Lower leg skin (tissue), 4 donors: ENCODE measurements at regions not wholly inside any gene's neighbourhood (a gene's known extent, or its start where the extent isn't known, plus 50 kb on each side); places are given as distances from the start of the nearest gene placed in this dataset.

Experiments
- DNase-seq, 2 donors: peaks; one replicate each; pipeline ENCODE4 v3.0.0-alpha.2; 2019; ENCODE audit warnings: low spot score in 2 of 2
- H3K4me3 ChIP-seq: fragments of 200-600 bp; sonication (generic); 2 replicates; pipeline ENCODE4 v1.5.1; 2017; ENCODE audit warnings: mild to moderate bottlenecking, low read depth; ENCODE audit not compliant: poor library complexity, severe bottlenecking
- POLR2A ChIP-seq, 2 donors: fragments of 450-650 bp; IDR thresholded peaks; one replicate each; pipeline ENCODE4 v1.6.1; 2016 to 2017; ENCODE audit warnings: antibody characterized with exemption in 2 of 2, mild to moderate bottlenecking in 1 of 2, moderate library complexity in 1 of 2
- WGBS, 2 donors: methylation state at CpG; one replicate each; pipeline ENCODE4 v1.1.5; 2018; 5-methylcytosine and 5-hydroxymethylcytosine counted together
- intact Hi-C: fragments of 100-400 bp; cut with DNase I; formaldehyde crosslinking; loops from one replicate; pipeline ENCODE4 v1.15.0; 2023; ENCODE audit warnings: low total_unique reads
- TF ChIP-seq, protein P1 (sequence below), 3 donors: fragments of 450-650 bp; IDR thresholded peaks; one replicate each; pipeline ENCODE4 v1.5.1; 2016; ENCODE audit warnings: antibody characterized with exemption in 3 of 3, mild to moderate bottlenecking in 3 of 3, moderate library complexity in 2 of 3

DNA sequence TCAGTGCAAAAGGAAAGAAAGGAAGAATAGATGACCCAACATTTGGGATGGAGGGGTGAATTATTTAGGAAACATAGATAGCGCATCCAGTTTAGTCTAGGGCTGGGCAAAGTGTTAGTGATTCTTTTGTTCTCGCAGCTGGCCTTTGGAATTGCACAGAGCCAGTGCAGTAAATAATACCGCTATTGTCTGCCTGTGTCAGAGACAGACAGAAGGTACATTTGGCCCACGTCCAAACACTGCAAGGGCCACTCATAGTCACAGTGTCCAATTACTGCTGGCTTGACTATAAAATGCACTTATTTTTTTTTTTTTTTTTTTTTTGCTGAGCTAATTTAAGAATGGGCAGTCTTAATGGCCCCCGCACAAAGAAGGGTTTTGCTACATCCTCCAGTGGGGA is 638.6 kb downstream of the BCL11B start:
- intact Hi-C loops, result no loop called here
- WGBS, 2 donors, result 66 to 68% methylated on average over 5 of the region's 5 CpGs
- TF ChIP-seq, protein P1, sequence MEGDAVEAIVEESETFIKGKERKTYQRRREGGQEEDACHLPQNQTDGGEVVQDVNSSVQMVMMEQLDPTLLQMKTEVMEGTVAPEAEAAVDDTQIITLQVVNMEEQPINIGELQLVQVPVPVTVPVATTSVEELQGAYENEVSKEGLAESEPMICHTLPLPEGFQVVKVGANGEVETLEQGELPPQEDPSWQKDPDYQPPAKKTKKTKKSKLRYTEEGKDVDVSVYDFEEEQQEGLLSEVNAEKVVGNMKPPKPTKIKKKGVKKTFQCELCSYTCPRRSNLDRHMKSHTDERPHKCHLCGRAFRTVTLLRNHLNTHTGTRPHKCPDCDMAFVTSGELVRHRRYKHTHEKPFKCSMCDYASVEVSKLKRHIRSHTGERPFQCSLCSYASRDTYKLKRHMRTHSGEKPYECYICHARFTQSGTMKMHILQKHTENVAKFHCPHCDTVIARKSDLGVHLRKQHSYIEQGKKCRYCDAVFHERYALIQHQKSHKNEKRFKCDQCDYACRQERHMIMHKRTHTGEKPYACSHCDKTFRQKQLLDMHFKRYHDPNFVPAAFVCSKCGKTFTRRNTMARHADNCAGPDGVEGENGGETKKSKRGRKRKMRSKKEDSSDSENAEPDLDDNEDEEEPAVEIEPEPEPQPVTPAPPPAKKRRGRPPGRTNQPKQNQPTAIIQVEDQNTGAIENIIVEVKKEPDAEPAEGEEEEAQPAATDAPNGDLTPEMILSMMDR (IDR thresholded peaks at IDR 0.05), result no peak
- no peak for TF ChIP-seq POLR2A (IDR thresholded peaks at IDR 0.05)
- H3K4me3 ChIP-seq, result no peak overlapping the region
- DNase-seq, result no peak

DNA sequence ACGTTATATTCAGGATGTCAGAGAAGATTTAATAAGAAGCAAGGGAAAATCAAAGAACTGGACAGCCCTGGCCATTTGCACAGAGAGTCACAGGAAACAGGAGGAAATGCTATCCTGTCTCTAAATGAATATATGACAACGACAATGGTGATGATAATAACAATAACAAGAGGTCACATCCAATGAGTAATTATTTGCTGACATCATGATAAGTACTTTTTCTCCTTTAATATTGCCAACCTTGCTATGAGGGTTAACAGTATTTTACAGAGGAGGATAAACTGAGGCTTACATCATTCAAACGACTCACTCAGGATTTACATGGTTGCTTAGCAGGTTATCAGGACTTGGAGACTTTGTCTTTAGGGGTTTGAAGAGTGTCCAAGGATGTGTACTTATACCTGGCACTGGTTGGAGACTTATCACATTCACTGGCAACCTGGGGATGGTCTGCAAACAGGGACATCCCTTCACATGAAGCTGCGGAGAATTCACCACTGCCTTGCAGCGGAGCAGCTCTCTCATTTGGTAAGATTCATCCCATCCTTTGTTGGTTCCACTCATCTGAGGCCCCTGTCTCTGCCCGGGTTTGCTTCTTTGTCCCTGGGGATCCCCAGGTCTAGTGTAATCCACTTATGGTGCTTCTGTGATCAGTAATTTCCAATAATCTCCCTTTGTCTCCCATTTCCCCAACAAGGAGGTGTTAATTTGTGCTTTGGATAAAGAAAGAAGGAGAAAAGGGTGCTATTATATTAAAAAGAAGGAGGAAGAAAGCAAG is 637.8 kb downstream of the BCL11B start:
- DNase-seq, result no peak
- TF ChIP-seq POLR2A (IDR thresholded peaks at IDR 0.05), result no peak
- TF ChIP-seq, protein P1 (IDR thresholded peaks at IDR 0.05), result no peak
- intact Hi-C loops, result no loop called here
- WGBS, 2 donors, result 72 to 80% methylated on average over 6 of the region's 6 CpGs
- H3K4me3 ChIP-seq, result no peak overlapping the region

DNA sequence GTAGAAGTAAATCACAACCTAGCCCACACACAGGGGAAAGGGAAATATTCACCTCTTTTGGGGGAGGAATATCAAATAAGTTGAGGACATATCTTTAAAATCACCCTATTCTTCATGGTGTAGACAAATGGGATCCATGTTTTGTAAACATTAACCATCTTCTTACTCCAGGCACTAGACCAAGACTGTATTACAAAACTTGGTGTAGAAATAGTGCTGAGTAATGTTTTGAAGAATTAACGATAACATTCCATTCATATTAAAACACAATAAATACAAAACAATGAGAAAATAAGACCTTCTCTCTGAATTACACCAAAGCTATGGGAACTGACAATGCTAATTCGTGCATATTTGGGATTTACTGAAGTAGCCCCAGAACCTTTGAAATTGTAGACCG is 633.6 kb downstream of the BCL11B start:
- intact Hi-C loops, result no loop called here
- DNase-seq, result no peak
- WGBS, 2 donors, result 85 to 91% methylated on average over 3 of the region's 3 CpGs

DNA sequence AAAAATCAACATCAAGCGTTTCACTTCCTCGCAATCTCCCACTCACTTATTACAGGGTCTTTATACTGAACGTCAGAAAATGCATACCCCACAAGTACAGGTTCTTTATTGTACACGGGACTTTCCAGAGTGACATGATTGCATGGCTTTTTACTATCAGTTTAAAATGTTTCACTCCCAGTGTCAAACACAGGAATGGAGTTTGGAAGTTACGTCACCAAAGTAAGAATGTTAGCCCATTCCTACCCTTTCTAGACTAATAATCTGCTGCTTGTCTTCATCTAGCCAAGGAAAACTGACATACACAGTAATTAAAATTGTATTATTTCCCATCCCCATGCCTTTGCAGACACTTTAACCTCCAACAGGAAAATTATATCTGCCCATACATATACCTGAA is 624.2 kb downstream of the BCL11B start:
- intact Hi-C loops, result no loop called here
- TF ChIP-seq, protein P1 (IDR thresholded peaks at IDR 0.05), result no peak
- TF ChIP-seq POLR2A (IDR thresholded peaks at IDR 0.05), result no peak
- DNase-seq, result no peak
- 81 to 84% methylated on average over 5 of the region's 5 CpGs for WGBS, 2 donors
- H3K4me3 ChIP-seq, result no peak overlapping the region

More for the DNA sequence above, 633.6 kb downstream of the BCL11B start:
- no peak overlapping the region for H3K4me3 ChIP-seq
- TF ChIP-seq POLR2A (IDR thresholded peaks at IDR 0.05), result no peak
- TF ChIP-seq, protein P1 (IDR thresholded peaks at IDR 0.05), result no peak

DNA sequence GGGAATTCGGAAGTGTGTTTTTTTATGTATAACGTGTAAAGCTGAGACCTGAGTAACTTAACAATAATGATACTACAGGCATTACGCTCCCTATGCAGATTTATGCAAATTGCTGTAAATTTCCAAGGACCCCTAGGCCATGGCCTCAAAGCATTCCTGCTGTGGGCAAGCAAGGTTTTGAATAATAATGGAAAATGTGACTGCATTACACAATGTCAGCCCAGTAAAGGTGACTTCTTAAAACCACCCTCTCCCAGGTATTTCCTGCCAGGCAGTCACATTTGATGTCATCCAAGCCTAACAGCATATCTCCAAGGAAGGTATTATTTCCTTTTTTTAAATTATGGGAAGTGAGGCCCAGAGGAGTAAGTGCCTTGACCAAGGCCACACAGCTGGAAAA is 621.0 kb downstream of the BCL11B start:
- intact Hi-C loops, result no loop called here
- TF ChIP-seq, protein P1 (IDR thresholded peaks at IDR 0.05), result no peak
- no peak for TF ChIP-seq POLR2A (IDR thresholded peaks at IDR 0.05)
- no peak for DNase-seq
- WGBS, 2 donors, result 81 to 92% methylated on average over 3 of the region's 3 CpGs
- no peak overlapping the region for H3K4me3 ChIP-seq

DNA sequence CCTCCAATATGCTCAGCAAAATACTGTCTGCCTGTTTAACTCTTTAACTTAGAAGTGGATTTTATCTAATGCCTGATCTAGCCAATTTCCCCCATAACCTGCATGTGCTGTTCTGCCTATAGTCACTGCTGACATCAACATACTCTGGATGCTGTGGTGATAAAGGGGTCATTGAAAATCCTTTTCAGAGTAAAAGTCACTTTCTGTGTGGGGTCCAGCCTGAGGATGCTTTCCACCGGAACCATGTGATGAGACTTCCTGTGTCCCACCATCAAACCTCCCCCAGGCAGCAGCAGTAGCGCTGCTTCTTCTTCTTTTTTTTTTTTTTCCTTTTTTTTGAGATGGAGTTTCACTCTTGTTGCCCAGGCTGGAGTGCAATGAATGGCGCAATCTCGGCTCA is 607.0 kb downstream of the BCL11B start:
- no peak for DNase-seq
- H3K4me3 ChIP-seq, result no peak overlapping the region
- intact Hi-C loops, result no loop called here
- 62 to 80% methylated on average over 4 of the region's 4 CpGs for WGBS, 2 donors
- no peak for TF ChIP-seq POLR2A (IDR thresholded peaks at IDR 0.05)
- TF ChIP-seq, protein P1 (IDR thresholded peaks at IDR 0.05), result no peak
